ENCODE measurements at regions not wholly inside any gene's neighbourhood (a gene's known extent, or its start where the extent isn't known, plus 50 kb on each side); places are given as distances from the start of the nearest gene placed in this dataset.

DNA sequence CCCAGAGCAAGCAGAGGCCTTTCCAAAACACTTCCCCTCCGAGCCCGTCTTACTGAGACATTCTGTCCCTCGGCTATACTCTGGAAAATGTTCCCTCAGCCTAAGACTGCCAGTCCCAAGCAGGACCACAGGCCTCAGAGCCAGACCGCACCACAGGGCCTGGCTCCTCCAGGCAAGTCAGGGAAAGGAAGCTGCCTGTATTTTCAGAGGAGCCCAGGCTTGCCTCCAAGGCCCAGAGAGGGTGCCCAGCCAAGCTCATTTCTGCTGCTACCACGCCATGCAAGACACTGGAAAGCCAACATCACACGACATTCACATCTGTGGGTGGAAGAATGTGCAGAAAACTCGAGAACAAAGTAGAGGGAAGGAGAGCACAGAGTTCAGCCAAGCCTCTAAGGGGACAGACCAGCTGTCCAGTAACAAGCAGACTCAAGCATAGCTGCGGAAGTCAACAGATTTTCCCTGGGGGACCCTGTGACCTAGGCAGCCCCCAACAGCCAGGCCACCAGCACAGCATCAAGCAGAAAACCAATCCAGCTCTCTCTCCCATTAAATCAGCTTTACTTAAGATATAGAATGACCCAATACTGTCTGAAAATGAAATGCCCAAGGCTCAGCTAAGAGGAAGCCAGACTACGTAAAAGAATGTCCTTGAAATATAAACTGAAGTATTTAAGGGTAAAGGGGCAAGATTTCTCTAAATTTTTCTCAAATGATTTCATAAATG lies 123.9 kb downstream of the ZFP36L2 start:
- Histone ChIP-seq H3K36me3 (ENCODE audit: insufficient read depth, low read length) (no peaks in the 10 kb centered on the region), H3K27ac (no peak overlapping the region), H3K9ac (ENCODE audit: insufficient read length) (no peak overlapping the region), H3K9me3 (ENCODE audit: low read depth, low read length) (no peaks in the 10 kb centered on the region), H3K4me3 (no peak overlapping the region)
- TF ChIP-seq EZH2 (IDR thresholded peaks at IDR 0.05) = no peak
- no peak for TF ChIP-seq FOXP2 (optimal IDR thresholded peaks at IDR 0.05; ENCODE audit: control extremely low read depth, extremely low read length, insufficient read depth)
- no peak for TF ChIP-seq POLR2AphosphoS5 (IDR thresholded peaks at IDR 0.05; ENCODE audit: borderline replicate concordance, low read depth, low read length)
- no peak for DNase-seq (ENCODE audit: low read depth, low spot score)

- Histone ChIP-seq H3K9me3 (ENCODE audit: low read depth, low read length) (no peaks in the 10 kb centered on the region), H3K9ac (ENCODE audit: insufficient read length) (no peak overlapping the region), H3K27ac (no peak overlapping the region), H3K36me3 (ENCODE audit: insufficient read depth, low read length) (no peaks in the 10 kb centered on the region), H3K4me3 (no peak overlapping the region)
- DNase-seq (ENCODE audit: low read depth, low spot score) = no peak
- TF ChIP-seq FOXP2 (optimal IDR thresholded peaks at IDR 0.05; ENCODE audit: control extremely low read depth, extremely low read length, insufficient read depth) (no peak), EZH2 (IDR thresholded peaks at IDR 0.05) (no peak), POLR2AphosphoS5 (IDR thresholded peaks at IDR 0.05; ENCODE audit: borderline replicate concordance, low read depth, low read length) (no peak)
Observed at GRCh38 chr2:43101751-43102150, 124.7 kb downstream of the ZFP36L2 start.

DNA sequence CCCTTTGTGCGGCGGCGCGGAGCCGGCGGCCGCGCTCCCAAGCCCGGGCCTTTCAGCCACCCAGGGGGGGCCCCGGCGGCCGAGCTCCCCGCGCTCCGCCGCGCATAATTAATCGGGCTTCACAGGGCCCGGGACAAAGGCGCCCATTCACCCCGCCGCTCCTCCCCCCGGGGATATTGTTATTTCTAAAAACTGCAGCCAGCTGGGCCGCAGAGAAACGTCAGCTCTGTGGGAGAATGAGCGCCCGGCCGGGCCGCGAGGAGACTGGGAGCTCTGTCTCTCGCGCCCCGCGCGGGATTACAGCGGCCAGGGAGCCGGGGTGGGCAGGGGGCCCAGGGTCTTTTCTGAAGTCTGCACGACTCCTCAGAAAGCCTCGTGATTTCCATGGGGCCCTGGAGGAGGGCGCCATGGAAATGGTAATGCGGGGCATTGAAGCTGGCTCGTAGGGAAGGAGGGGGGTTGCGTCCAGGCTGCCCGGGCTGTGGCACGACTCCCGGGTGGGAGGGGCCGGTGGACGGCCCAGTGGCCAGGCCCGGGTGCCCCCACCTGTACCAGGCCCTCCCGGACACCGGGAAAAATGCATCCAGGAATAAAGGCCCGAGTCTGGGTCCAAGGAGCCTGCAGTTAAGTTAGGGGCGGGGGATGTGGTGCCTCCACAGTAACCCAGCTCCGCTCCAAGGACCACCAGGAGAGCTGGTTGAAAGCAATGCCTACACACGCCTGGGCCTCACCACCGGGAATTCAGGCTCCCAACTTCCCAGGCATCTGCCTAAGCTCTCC lies 125.3 kb downstream of the ZFP36L2 start:
- H3K36me3 ChIP-seq (ENCODE audit: insufficient read depth, low read length) = no peaks in the 10 kb centered on the region
- no peak for DNase-seq (ENCODE audit: low read depth, low spot score)
- no peaks in the 10 kb centered on the region for H3K9me3 ChIP-seq (ENCODE audit: low read depth, low read length)
- H3K27ac ChIP-seq = no peak overlapping the region
- no peak overlapping the region for H3K4me3 ChIP-seq
- TF ChIP-seq EZH2 (IDR thresholded peaks at IDR 0.05) (no peak), FOXP2 (optimal IDR thresholded peaks at IDR 0.05; ENCODE audit: control extremely low read depth, extremely low read length, insufficient read depth) (no peak), POLR2AphosphoS5 (IDR thresholded peaks at IDR 0.05; ENCODE audit: borderline replicate concordance, low read depth, low read length) (no peak)
- no peak overlapping the region for H3K9ac ChIP-seq (ENCODE audit: insufficient read length)

GRCh38 chr2:43100362-43100882 lies 126.0 kb downstream of the ZFP36L2 start:
- TF ChIP-seq EZH2 (IDR thresholded peaks at IDR 0.05) (no peak), POLR2AphosphoS5 (IDR thresholded peaks at IDR 0.05; ENCODE audit: borderline replicate concordance, low read depth, low read length) (no peak), FOXP2 (optimal IDR thresholded peaks at IDR 0.05; ENCODE audit: control extremely low read depth, extremely low read length, insufficient read depth) (no peak)
- no peaks in the 10 kb centered on the region for H3K36me3 ChIP-seq (ENCODE audit: insufficient read depth, low read length)
- H3K4me3 ChIP-seq = no peak overlapping the region
- DNase-seq (ENCODE audit: low read depth, low spot score) = no peak
- no peak overlapping the region for H3K9ac ChIP-seq (ENCODE audit: insufficient read length)
- H3K9me3 ChIP-seq (ENCODE audit: low read depth, low read length) = no peaks in the 10 kb centered on the region
- H3K27ac ChIP-seq = no peak overlapping the region

GRCh38 chr2:43099797-43100196 lies 126.6 kb downstream of the ZFP36L2 start:
- H3K27ac ChIP-seq = no peak overlapping the region
- no peak for TF ChIP-seq FOXP2 (optimal IDR thresholded peaks at IDR 0.05; ENCODE audit: control extremely low read depth, extremely low read length, insufficient read depth)
- TF ChIP-seq EZH2 (IDR thresholded peaks at IDR 0.05) = no peak
- TF ChIP-seq POLR2AphosphoS5 (IDR thresholded peaks at IDR 0.05; ENCODE audit: borderline replicate concordance, low read depth, low read length) = no peak
- H3K9ac ChIP-seq (ENCODE audit: insufficient read length) = no peak overlapping the region
- H3K4me3 ChIP-seq = no peak overlapping the region
- DNase-seq (ENCODE audit: low read depth, low spot score) = no peak
- no peaks in the 10 kb centered on the region for H3K36me3 ChIP-seq (ENCODE audit: insufficient read depth, low read length)
- H3K9me3 ChIP-seq (ENCODE audit: low read depth, low read length) = no peaks in the 10 kb centered on the region

DNA sequence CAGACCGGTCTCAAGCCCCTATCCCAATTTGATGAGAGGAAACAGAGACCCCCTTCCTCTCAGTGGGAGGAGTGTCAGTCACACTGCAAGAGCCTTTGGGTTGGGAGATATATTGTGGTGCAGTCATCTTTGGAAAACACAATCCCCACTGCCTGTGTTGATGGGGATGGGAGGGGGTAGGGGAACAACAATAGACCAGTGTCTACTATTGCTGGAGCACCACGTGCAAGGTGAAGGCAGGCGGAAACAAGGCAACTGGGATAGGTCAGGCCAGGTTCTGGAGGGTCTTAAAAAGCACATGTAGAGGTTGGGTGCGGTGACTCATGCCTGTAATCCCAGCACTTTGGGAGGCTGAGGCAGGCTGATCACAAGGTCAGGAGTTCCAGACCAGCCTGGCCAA lies 127.9 kb downstream of the ZFP36L2 start:
- H3K36me3 ChIP-seq (ENCODE audit: insufficient read depth, low read length) = no peaks in the 10 kb centered on the region
- H3K27ac ChIP-seq = no peak overlapping the region
- H3K9ac ChIP-seq (ENCODE audit: insufficient read length) = no peak overlapping the region
- no peak for DNase-seq (ENCODE audit: low read depth, low spot score)
- no peak for TF ChIP-seq EZH2 (IDR thresholded peaks at IDR 0.05)
- TF ChIP-seq FOXP2 (optimal IDR thresholded peaks at IDR 0.05; ENCODE audit: control extremely low read depth, extremely low read length, insufficient read depth) = no peak
- no peak overlapping the region for H3K4me3 ChIP-seq
- no peaks in the 10 kb centered on the region for H3K9me3 ChIP-seq (ENCODE audit: low read depth, low read length)

DNA sequence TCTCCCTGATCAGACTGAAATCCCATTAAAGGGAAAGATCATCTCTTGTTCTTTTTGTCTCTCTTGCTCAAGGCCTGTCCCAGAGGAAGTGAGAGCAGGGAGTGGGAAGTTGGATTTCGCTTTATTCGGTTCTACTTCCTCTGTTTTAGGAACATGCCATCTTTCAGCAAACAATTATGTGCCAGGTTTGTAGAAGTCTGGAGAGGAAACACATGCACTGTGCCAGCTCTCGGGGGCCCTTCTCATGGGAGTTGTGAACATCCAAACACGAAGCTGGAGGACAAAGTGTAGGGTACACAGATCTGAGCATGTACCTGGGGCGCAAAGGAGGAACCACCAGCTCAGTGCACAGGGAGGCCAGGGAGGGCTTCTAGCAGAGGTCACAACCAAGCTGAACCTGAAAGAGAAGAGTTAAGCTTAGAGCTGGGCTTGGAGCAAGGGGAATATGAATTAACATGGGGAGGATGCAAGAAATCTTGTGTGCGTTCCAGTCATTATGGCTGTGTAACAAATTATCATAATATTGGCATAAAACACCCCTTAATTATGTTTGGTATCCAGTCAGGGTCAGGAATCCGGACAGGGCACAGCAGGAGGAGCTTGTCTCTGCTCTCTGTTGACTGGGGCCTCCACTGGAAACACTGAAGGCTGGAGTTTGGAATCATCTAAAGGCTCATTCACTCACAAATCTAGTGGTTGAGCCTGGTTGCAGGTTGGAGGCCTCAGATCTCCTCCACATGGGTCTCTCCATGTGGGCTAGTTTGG lies 128.6 kb downstream of the ZFP36L2 start:
- Histone ChIP-seq H3K36me3 (ENCODE audit: insufficient read depth, low read length) (no peaks in the 10 kb centered on the region), H3K9ac (ENCODE audit: insufficient read length) (no peak overlapping the region), H3K27ac (no peak overlapping the region), H3K9me3 (ENCODE audit: low read depth, low read length) (no peaks in the 10 kb centered on the region), H3K4me3 (no peak overlapping the region)
- DNase-seq (ENCODE audit: low read depth, low spot score) = no peak
- TF ChIP-seq POLR2AphosphoS5 (IDR thresholded peaks at IDR 0.05; ENCODE audit: borderline replicate concordance, low read depth, low read length) (no peak), EZH2 (IDR thresholded peaks at IDR 0.05) (no peak)

All from SK-N-MC (cell line).